ENCODE measurements at regions not wholly inside any gene's neighbourhood (a gene's known extent, or its start where the extent isn't known, plus 50 kb on each side); places are given as distances from the start of the nearest gene placed in this dataset.
"Not testable (repeated sequence)": the region's sequence is repeated elsewhere in the genome, so short reads cannot be mapped to it uniquely, and the experiment has no call there.

DNA sequence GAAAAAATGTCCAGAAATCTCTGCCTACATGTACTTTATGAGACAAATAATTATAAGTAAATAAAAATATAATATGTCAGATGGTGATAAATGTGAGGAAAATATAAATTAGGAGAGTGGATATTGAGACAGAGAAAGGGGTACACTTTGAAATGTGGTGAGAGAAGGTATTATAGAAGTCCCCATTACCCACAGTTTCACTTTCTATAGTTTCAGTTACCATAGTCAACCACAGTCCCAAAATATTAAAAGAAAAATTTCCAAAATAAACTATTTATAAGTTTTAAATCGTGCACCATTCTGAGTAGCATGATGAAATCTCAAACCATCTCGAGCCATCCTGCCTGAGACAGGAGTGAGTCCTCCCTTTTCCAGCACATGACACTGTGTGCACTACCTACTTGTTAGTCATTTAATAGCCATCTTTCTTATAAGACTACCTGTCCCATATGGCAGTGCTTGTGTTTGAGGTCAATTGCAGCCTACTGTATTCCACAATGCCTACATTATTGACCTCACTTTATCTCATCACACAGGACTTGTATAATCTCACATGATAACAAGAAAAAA, 653.7 kb downstream of the DACH1 start:
- no peak for DNase-seq

GRCh38 chr13:71210861-71211260, 656.1 kb downstream of the DACH1 start:
- no peak for DNase-seq

DNA sequence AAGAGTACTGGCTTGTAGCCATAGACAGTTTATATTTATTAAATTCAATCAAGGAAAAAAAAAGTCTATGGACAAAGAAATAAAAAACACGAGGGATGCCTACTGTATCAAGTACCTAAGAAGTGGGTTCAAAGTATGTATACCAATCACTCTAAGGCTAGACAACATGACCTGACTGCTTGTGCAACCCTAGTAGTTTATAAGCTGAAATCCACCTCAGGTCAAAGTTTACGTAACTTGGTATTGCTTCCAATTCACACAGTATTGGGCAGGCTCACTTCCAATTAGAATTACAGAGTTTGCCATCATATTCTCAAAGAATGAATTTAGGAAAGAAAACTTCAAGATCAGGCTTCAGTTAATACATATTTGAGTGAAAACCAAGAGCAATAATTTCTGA, 657.8 kb downstream of the DACH1 start:
- no peak for DNase-seq

DNA sequence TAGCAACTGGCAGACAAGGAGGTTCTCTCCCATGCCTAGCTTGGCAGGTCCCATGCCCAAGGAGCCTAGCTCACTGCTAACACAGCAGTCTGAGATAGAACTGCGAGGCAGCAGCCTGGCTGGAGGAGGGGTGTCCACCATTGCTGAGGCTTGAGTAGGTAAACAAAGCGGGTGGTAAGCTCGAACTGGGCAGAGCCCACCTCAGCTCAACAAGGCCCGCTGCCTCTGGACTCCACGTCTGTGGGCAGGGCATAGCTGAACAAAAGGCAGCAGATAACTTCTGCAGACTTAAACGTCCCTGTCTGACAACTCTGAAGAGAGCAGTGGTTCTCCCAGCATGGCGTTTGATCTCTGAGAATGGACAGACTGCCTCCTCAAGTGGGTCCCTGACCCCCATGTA, 682.4 kb downstream of the DACH1 start:
- DNase-seq, result not testable (repeated sequence)

- DNase-seq, result not testable (repeated sequence)
Measured at GRCh38 chr13:71183352-71183751, 683.7 kb downstream of the DACH1 start.

DNA sequence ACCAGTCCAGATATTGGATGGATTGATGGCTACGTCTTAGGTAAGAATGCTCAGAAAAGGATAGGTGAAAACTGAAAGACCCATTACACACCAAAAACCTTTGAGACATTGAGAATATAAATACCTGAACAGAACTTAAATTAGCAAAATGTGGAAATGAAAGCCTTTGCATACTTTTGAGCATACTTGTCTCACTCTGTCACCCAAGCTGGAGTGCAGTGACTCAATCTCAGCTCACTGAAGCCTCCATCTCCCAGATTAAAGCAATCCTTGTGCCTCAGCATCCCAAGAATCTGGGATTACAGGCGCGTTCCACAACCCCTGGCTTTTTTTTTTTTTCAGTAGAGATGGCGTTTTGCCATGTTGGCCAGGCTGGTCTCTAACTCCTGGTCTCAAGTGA, 695.3 kb downstream of the DACH1 start:
- DNase-seq, result no peak

DNA sequence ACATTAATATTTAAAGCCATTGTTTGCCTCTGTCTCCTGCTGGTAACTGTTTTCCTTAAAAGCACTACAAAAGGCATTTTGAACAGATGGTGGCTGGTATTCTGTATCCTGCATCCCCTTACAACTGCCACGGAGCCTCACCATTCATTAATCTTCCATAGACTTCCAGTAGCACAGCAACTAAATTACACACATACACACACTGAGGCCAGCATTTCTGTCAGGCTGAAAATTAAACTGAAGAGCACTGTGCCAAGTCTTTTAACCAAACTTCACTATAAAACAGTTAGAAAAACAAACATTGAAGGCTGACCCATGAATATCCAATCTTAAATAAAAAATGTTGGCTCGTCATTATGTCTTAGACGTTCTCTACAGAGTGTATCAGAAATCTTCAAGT, 697.8 kb downstream of the DACH1 start:
- DNase-seq, result peak; percentile 93

DNA sequence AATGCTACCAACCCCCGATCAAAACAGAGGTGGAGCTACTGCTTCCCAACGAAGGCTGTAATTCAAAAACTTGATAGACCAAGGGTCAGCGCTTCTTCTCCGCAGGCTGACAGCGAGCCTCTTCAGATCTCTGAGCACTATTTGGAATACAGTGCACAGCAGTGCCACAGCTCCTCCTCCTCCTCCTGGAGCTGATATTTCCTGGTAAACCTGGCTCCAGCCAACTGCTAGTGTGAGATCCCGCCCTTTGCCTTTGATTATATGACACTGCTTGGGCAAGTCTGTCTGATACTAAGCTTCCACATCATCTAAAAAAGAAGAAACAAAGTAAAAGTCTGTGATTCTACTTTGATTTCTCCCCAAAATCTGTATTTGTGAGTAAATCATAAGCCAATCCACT, 710.5 kb downstream of the DACH1 start:
- DNase-seq, result no peak

DNA sequence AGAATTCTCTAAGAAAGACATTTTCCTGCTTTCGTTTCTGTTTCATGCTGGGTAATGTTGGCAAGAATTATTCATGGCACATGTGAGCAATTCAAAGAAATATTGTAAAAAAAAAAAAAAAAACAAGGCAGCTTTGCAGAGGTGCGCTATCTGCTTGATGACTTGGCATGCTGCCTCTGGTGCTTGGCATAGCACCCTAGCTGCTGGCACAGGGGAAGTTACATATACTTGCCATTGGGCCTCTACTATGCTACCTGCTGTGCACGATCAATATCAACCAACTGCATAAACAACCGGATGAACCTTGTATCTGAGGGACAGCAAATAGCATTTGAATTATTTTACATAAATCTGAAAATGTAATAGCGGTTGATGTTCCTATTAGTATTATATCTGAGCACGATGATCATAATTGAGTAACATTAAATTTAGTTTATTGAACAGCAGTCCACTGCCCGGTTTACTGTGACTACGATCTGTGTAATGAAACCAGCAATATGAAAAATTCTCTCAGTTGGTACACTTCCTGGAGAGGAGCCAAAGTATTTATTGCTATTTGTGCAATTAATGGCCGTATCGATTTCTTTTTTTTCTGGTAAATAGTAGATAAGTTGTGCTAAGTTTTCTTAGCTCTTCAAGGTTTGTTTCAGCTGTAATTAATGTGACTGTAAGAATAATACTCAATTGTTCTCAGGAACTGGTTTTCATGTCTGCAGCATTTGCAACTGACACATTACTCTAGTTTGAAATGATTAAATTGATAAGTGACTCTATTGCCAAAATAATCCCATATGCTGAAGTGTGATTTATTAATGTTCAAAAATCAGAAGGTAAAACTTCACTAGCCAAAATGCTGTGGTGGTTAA, 717.3 kb downstream of the DACH1 start:
- DNase-seq, result peak; percentile 12

- DNase-seq, result peak; percentile 44
Measured at GRCh38 chr13:71149046-71149445, 718.0 kb downstream of the DACH1 start.

DNA sequence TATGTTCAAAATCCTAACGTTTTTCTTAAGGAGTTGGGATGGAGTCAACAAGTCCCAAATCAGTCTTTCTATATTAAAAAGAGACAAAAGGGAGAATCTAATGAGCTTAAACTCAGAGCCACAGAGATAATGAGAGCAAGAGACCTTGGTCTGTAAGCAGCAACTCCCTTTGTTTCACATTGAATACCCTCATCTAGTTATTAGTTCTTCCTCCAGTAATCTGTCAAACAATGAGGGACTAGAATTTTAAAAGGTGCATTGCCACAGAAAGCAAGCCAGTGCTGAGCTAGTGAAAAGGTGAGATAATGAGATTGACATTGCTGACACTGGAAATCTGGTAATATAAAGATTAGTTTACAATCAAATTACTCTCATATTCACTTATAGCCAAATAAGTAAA, 718.6 kb downstream of the DACH1 start:
- DNase-seq, result peak; percentile 76

GRCh38 chr13:71144883-71145282, 722.1 kb downstream of the DACH1 start:
- no peak for DNase-seq

GRCh38 chr13:71137101-71137500, 729.9 kb downstream of the DACH1 start:
- peak; percentile 43 for DNase-seq

DNA sequence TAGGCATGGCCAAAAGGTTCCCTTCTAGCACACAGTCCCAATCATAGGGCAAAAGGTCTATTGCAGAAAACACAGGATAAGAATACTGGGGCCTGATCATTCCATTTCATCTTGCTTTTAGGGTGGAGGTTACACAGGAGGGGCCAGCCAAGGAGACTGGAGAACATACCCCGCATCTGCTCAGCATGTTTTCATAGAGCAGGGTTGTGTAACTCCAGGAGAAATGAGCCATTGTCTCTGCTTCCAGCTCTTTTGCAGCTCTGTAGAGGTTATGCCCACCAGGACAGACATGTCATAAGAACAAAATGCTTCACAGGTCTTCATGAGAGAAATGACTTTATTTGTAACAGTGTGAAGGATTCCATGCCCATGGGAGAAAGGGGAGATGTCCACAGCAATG, 742.8 kb downstream of the DACH1 start:
- DNase-seq, result no peak

- DNase-seq, result no peak
Measured at GRCh38 chr13:71118779-71119364, 748.1 kb downstream of the DACH1 start.

- DNase-seq, result no peak
Measured at GRCh38 chr13:71117920-71118319, 749.1 kb downstream of the DACH1 start.

DNA sequence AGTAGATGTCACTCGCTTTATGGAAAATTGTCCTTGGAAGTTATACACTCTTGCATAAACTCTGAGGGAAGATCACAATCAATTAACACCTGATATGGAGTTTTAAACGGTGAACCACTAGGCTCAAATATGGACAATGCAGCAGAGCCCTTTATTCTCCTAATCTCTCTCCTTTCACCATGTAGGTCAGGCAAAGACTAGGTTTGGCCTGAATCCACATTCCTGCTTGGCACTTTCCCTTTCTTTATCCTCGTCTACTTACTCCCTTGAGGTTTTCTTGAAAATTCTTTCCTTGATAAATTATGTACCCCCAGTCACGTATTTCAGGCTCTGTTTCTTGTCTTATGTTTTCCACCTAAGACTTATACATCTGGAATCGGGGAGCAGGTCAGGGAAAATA, 751.7 kb downstream of the DACH1 start:
- no peak for DNase-seq

- DNase-seq, result no peak
Measured at GRCh38 chr13:71096421-71096820, 770.6 kb downstream of the DACH1 start.

DNA sequence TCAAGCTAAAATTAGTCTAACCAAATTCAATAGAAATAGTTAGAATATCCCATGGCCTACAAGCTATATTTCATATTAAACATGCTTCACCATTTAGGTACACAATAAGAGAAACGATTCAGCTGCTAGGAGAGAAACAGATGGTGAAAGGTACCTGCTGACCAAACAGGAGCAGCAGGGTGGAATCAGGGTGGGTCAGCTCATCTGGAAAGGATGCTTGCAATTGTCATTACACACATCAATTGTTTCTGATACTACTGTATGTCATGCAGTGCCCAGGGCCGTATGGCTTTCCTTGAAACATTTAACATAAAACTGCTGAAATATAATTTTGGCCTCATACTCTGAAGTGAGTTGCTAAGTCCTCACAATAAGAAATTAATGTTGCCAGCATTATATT, 776.0 kb downstream of the DACH1 start:
- peak; percentile 14 for DNase-seq

- no peak for DNase-seq
Measured at GRCh38 chr13:71089056-71089455, 777.9 kb downstream of the DACH1 start.

- DNase-seq, result no peak
Measured at GRCh38 chr13:71087432-71087831, 779.6 kb downstream of the DACH1 start.

- DNase-seq, result no peak
Measured at GRCh38 chr13:71087006-71087405, 780.0 kb downstream of the DACH1 start.

DNA sequence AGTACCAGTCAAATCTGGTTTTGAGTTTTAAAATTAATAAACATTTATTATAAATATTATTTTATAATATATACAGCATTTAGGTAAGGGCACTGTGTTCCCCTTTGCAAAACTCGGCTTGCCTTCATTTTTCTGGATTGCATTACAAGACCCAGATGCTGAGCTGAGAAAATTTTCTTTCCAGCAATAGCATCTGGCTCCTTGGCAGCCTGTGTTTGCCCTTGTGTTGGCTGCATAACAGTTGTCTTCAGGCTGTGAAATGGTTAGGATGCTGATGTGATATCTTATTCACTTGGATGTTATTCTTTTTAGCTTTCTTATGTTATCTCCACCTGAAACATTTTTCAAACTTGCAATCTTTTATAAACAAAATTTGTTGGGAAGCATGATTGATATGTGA, 784.4 kb downstream of the DACH1 start:
- DNase-seq, result no peak

- DNase-seq, result no peak
Measured at GRCh38 chr13:71079638-71080037, 787.4 kb downstream of the DACH1 start.
